ENCODE measurements at regions not wholly inside any gene's neighbourhood (a gene's known extent, or its start where the extent isn't known, plus 50 kb on each side); places are given as distances from the start of the nearest gene placed in this dataset.
A peak's percentile ranks its signal among the peaks of the same experiment; 100 is the strongest.

DNA sequence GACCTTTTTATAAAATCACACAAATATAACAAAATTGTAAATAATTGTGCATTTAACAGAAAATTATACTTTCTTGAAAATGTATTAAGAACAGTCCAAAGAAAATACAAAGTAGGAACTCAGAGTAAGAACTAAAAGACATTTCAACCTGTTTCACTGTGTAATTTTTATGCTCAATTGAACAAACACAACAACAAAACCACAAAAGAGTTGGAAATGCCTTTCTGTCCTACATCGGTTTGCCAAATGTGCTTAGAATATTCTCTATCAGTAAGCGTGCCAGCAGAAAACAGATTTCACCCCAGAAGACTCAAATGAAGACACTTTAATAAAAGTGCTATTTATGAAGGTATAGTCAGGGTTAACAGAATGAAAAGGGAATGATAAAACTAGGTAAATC lies 592.1 kb downstream of the PRELID2 start:
- Histone ChIP-seq H2AFZ (ENCODE audit: low read length) (no peak overlapping the region), H3K4me2 (ENCODE audit: low read depth, low read length, poor library complexity, severe bottlenecking) (no peak overlapping the region)

DNA sequence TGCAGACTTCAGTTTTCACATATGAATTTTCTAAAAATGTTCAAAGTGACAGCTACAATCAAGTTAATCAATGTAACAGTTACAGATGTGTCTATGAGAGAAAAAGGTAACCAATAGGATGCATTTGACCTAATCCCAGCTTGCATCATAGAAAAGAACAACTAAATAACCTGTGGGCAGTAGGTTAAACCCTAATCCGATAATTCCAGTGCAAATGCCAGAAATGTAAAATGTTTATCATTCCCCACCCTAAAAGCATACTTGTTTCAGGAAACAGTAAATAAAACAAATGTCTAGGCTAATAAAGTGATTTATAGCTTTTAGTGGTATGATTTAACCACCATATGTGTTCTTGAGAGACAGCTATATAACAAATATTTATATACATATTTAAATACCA lies 592.6 kb downstream of the PRELID2 start:
- Histone ChIP-seq H3K4me2 (ENCODE audit: low read depth, low read length, poor library complexity, severe bottlenecking) (no peak overlapping the region), H3K9me2 (replicated peaks; ENCODE audit: low read depth, low read length) (no peaks in the 10 kb centered on the region), H2AFZ (ENCODE audit: low read length) (no peak overlapping the region), H3K4me1 (ENCODE audit: insufficient read depth, low read length, poor library complexity, severe bottlenecking) (no peaks in the 10 kb centered on the region), H3K9me3 (ENCODE audit: insufficient read depth, low read depth, low read length) (no peaks in the 10 kb centered on the region), H3K4me3 (ENCODE audit: low read length, poor library complexity, severe bottlenecking) (no peak overlapping the region), H3K27me3 (ENCODE audit: insufficient read depth, low read length, poor library complexity, severe bottlenecking) (no peaks in the 10 kb centered on the region), H4K20me1 (ENCODE audit: insufficient read depth, low read length, poor library complexity, severe bottlenecking) (no peaks in the 10 kb centered on the region), H3K9ac (ENCODE audit: low read depth, low read length, poor library complexity, severe bottlenecking) (no peak overlapping the region), H3K79me2 (ENCODE audit: insufficient read depth, low read length) (no peaks in the 10 kb centered on the region), H3K36me3 (ENCODE audit: insufficient read depth, low read length) (no peaks in the 10 kb centered on the region), H3F3A (ENCODE audit: low read depth) (no peaks in the 10 kb centered on the region)
- TF ChIP-seq EZH2phosphoT487 (IDR thresholded peaks at IDR 0.05; ENCODE audit: borderline replicate concordance), result no peak
- TF ChIP-seq, protein P1, sequence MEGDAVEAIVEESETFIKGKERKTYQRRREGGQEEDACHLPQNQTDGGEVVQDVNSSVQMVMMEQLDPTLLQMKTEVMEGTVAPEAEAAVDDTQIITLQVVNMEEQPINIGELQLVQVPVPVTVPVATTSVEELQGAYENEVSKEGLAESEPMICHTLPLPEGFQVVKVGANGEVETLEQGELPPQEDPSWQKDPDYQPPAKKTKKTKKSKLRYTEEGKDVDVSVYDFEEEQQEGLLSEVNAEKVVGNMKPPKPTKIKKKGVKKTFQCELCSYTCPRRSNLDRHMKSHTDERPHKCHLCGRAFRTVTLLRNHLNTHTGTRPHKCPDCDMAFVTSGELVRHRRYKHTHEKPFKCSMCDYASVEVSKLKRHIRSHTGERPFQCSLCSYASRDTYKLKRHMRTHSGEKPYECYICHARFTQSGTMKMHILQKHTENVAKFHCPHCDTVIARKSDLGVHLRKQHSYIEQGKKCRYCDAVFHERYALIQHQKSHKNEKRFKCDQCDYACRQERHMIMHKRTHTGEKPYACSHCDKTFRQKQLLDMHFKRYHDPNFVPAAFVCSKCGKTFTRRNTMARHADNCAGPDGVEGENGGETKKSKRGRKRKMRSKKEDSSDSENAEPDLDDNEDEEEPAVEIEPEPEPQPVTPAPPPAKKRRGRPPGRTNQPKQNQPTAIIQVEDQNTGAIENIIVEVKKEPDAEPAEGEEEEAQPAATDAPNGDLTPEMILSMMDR (conservative IDR thresholded peaks at IDR 0.05; ENCODE audit: low read length), result no peak

More for the DNA sequence above, 592.1 kb downstream of the PRELID2 start:
- Histone ChIP-seq H4K20me1 (ENCODE audit: insufficient read depth, low read length, poor library complexity, severe bottlenecking) (no peaks in the 10 kb centered on the region), H3F3A (ENCODE audit: low read depth) (no peaks in the 10 kb centered on the region), H3K9ac (ENCODE audit: low read depth, low read length, poor library complexity, severe bottlenecking) (no peak overlapping the region), H3K4me1 (ENCODE audit: insufficient read depth, low read length, poor library complexity, severe bottlenecking) (no peaks in the 10 kb centered on the region), H3K4me3 (ENCODE audit: low read length, poor library complexity, severe bottlenecking) (no peak overlapping the region), H3K9me3 (ENCODE audit: insufficient read depth, low read depth, low read length) (no peaks in the 10 kb centered on the region), H3K9me2 (replicated peaks; ENCODE audit: low read depth, low read length) (no peaks in the 10 kb centered on the region), H3K79me2 (ENCODE audit: insufficient read depth, low read length) (no peaks in the 10 kb centered on the region), H3K27me3 (ENCODE audit: insufficient read depth, low read length, poor library complexity, severe bottlenecking) (no peaks in the 10 kb centered on the region), H3K36me3 (ENCODE audit: insufficient read depth, low read length) (no peaks in the 10 kb centered on the region)
- TF ChIP-seq, protein P1 (conservative IDR thresholded peaks at IDR 0.05; ENCODE audit: low read length), result no peak
- TF ChIP-seq EZH2phosphoT487 (IDR thresholded peaks at IDR 0.05; ENCODE audit: borderline replicate concordance), result no peak

DNA sequence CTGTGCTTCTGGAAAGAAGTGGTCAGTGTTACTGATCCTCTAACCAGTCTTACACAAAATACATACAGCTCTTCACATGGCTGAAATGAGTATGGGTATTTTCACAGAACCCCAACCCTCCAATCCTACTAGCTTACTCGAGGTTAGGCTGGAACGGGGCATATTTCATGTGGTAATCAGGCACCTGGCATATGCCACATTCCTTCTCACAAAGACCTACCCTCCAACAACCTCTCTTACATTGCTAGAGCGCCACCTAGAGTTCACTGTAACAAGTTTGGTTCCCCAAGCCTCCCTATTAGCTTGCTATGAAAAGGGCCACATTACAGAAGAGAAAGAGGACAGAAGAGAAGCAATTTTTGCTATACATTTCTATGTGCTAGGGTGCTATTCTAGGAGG lies 597.3 kb downstream of the PRELID2 start:
- no peaks in the 10 kb centered on the region for H3K9me2 ChIP-seq (replicated peaks; ENCODE audit: low read depth, low read length)
- H3K4me1 ChIP-seq (ENCODE audit: insufficient read depth, low read length, poor library complexity, severe bottlenecking), result no peaks in the 10 kb centered on the region
- no peak overlapping the region for H2AFZ ChIP-seq (ENCODE audit: low read length)
- H3K9ac ChIP-seq (ENCODE audit: low read depth, low read length, poor library complexity, severe bottlenecking), result no peak overlapping the region
- no peaks in the 10 kb centered on the region for H3F3A ChIP-seq (ENCODE audit: low read depth)
- no peaks in the 10 kb centered on the region for H3K9me3 ChIP-seq (ENCODE audit: insufficient read depth, low read depth, low read length)
- H3K4me3 ChIP-seq (ENCODE audit: low read length, poor library complexity, severe bottlenecking), result no peak overlapping the region
- TF ChIP-seq, protein P1 (conservative IDR thresholded peaks at IDR 0.05; ENCODE audit: low read length), result peak; percentile 84
- TF ChIP-seq EZH2phosphoT487 (IDR thresholded peaks at IDR 0.05; ENCODE audit: borderline replicate concordance), result no peak
- H3K36me3 ChIP-seq (ENCODE audit: insufficient read depth, low read length), result no peaks in the 10 kb centered on the region
- no peaks in the 10 kb centered on the region for H3K27me3 ChIP-seq (ENCODE audit: insufficient read depth, low read length, poor library complexity, severe bottlenecking)
- H4K20me1 ChIP-seq (ENCODE audit: insufficient read depth, low read length, poor library complexity, severe bottlenecking), result no peaks in the 10 kb centered on the region
- H3K4me2 ChIP-seq (ENCODE audit: low read depth, low read length, poor library complexity, severe bottlenecking), result no peak overlapping the region
- H3K79me2 ChIP-seq (ENCODE audit: insufficient read depth, low read length), result no peaks in the 10 kb centered on the region
